Adrenal gland (tissue), 9 donors: ENCODE measurements at regions not wholly inside any gene's neighbourhood (a gene's known extent, or its start where the extent isn't known, plus 50 kb on each side); places are given as distances from the start of the nearest gene placed in this dataset.
A peak's percentile ranks its signal among the peaks of the same experiment; 100 is the strongest.

Experiments
- DNase-seq, 7 donors: peaks; one replicate each; pipeline ENCODE4 v3.0.0-alpha.2; 2019 to 2020
- H3K27ac ChIP-seq, 5 donors: fragments of 200-600 bp; sonication (generic) in 4 of 5; 1 replicate in 3 of 5; 2 replicates in 2 of 5; pipeline versions ENCODE4 v1.5.1 to v1.8.0; 2016 to 2020; ENCODE audit warnings: mild to moderate bottlenecking in 1 of 5
- H3K27me3 ChIP-seq: fragments of 200-600 bp; 2 replicates; pipeline ENCODE4 v1.8.0; 2021
- H3K36me3 ChIP-seq, 2 donors: fragments of 200-600 bp; replicated peaks in 1 of 2; 1 replicate in 1 of 2; 2 replicates in 1 of 2; pipeline versions ENCODE4 v1.5.1 to v1.8.0; 2018 to 2022
- H3K4me1 ChIP-seq, 2 donors: fragments of 200-600 bp; replicated peaks in 1 of 2; 1 replicate in 1 of 2; 2 replicates in 1 of 2; pipeline versions ENCODE4 v1.5.1 to v1.8.0; 2018 to 2021
- H3K4me3 ChIP-seq, 4 donors: fragments of 200-600 bp; sonication (generic) in 3 of 4; one replicate each; pipeline ENCODE4 v1.5.1; 2016 to 2018
- H3K9me3 ChIP-seq, 3 donors: fragments of 200-600 bp; sonication (generic) in 1 of 3; replicated peaks in 1 of 3; 1 replicate in 2 of 3; 2 replicates in 1 of 3; pipeline versions ENCODE4 v1.5.1 to v1.8.0; 2016 to 2021
- POLR2A ChIP-seq, 2 donors: fragments of 450-650 bp; IDR thresholded peaks; one replicate each; pipeline ENCODE4 v1.6.1; 2017; ENCODE audit warnings: antibody characterized with exemption in 2 of 2, mild to moderate bottlenecking in 2 of 2, moderate library complexity in 1 of 2
- WGBS, 4 donors: extraction: QIAGEN DNeasy Blood & Tissue Kit in 2 of 4; methylation state at CpG; one replicate each; pipeline versions ENCODE4 v1.1.5 to v1.1.7; 2013 to 2017; 5-methylcytosine and 5-hydroxymethylcytosine counted together
- intact Hi-C, 2 donors: fragments of 100-400 bp; cut with DNase I; formaldehyde crosslinking; loops; one replicate each; pipeline versions ENCODE4 v1.14.1 to v1.15.0; 2022 to 2023
- TF ChIP-seq, protein P1 (sequence below), 6 experiments: fragments of 450-650 bp in 4 of 6; fragments of 200-600 bp in 2 of 6; sonication (generic) in 1 of 6; IDR thresholded peaks; 1 replicate in 5 of 6; 2 replicates in 1 of 6; pipeline versions ENCODE4 v1.5.1 to v1.8.0; 2016 to 2021; ENCODE audit warnings: antibody characterized with exemption in 6 of 6, mild to moderate bottlenecking in 2 of 6, moderate library complexity in 1 of 6
- donor health status: healthy with polysubstance abuse.
- donor health status: Bipolar disorder and iron deficiency.
- donor health status: DM: yes; HTN: yes; CAD: no.
- donor health status: DM: no; HTN: no; CAD: no.
- donor health status: DM: no; HTN: no; CAD: no.

DNA sequence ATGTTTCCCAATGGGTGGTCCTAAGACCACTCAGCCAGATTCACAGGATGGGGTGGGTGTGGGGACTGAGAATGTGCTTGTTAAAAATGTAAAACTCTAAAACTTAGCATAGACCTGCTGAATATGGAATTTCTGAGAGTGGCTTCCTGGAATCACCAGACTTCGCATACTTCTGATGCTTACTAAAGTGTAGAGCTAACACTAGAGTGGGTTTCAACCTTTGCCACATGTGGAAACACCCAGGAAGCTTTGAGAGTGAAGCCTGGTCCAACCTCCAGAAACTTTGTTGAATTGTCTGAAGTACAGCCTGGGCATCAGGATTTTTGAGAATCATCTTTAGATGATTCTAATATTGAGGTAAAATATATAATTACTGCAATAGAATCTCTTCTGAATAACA, 167.8 kb upstream of the EDNRA start:
- TF ChIP-seq POLR2A (IDR thresholded peaks at IDR 0.05): no peak
- TF ChIP-seq, protein P1, sequence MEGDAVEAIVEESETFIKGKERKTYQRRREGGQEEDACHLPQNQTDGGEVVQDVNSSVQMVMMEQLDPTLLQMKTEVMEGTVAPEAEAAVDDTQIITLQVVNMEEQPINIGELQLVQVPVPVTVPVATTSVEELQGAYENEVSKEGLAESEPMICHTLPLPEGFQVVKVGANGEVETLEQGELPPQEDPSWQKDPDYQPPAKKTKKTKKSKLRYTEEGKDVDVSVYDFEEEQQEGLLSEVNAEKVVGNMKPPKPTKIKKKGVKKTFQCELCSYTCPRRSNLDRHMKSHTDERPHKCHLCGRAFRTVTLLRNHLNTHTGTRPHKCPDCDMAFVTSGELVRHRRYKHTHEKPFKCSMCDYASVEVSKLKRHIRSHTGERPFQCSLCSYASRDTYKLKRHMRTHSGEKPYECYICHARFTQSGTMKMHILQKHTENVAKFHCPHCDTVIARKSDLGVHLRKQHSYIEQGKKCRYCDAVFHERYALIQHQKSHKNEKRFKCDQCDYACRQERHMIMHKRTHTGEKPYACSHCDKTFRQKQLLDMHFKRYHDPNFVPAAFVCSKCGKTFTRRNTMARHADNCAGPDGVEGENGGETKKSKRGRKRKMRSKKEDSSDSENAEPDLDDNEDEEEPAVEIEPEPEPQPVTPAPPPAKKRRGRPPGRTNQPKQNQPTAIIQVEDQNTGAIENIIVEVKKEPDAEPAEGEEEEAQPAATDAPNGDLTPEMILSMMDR (IDR thresholded peaks at IDR 0.05): no peak
- Histone ChIP-seq H3K9me3 (no peaks in the 10 kb centered on the region), H3K27me3 (no peaks in the 10 kb centered on the region), H3K4me3 (no peak overlapping the region), H3K36me3 (no peaks in the 10 kb centered on the region), H3K27ac (peak overlapping the region in 1 of 5 donors; percentile 33), H3K4me1 (no peaks in the 10 kb centered on the region)
- intact Hi-C loops: no loop called here
- 78 to 100% (median 87%) methylated on average over 1 of the region's 1 CpG for WGBS, 4 donors
- no peak for DNase-seq

DNA sequence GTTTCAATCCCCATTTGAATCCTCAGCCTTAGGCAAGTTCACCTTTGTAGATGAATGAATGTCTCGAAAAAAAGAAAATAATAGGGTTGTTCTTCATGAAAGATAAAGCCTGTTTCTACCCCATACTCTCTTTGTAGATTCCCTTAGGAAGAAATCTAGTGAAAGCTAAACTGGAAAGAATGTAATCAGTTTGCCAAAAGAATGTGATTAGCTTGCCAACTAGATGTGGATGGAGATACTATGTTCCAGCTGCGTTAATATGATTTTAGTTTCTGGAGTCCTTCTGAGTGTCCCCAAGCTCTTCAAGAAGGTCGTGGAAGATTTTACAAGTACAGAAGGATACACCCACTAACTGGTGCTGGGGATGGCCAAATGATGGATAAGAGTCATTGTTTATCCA, 162.3 kb upstream of the EDNRA start:
- TF ChIP-seq, protein P1 (IDR thresholded peaks at IDR 0.05): no peak
- TF ChIP-seq POLR2A (IDR thresholded peaks at IDR 0.05): no peak
- Histone ChIP-seq H3K36me3 (no peaks in the 10 kb centered on the region), H3K4me1 (no peaks in the 10 kb centered on the region), H3K9me3 (no peaks in the 10 kb centered on the region), H3K27me3 (no peaks in the 10 kb centered on the region), H3K27ac (no peak overlapping the region), H3K4me3 (no peak overlapping the region)
- no peak for DNase-seq
- intact Hi-C loops: no loop called here
- 37 to 51% (median 46%) methylated on average over 3 of the region's 3 CpGs for WGBS, 4 donors

DNA sequence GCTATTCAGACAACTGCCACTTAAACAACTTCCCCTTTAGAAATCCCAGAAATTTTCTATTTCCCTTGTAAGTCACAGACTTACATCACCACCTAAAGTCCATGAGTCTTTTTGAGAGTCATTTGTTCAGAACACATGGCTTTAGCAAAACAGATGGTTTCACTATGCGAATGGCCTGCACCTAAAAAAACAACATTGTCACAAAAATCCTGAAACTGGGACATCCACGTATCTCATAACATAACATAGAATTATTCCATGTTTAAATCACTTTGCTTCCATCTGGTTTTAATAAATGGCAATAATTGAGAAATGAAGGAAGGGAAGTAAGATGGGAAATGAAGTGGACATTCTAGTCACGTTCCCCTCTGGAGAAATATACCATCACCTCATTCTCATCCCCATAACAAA, 155.3 kb upstream of the EDNRA start:
- Histone ChIP-seq H3K27me3 (no peaks in the 10 kb centered on the region), H3K36me3 (no peaks in the 10 kb centered on the region), H3K4me1 (no peaks in the 10 kb centered on the region), H3K4me3 (no peak overlapping the region), H3K27ac (no peak overlapping the region), H3K9me3 (no peaks in the 10 kb centered on the region)
- intact Hi-C loops: no loop called here
- no peak for TF ChIP-seq POLR2A (IDR thresholded peaks at IDR 0.05)
- TF ChIP-seq, protein P1 (IDR thresholded peaks at IDR 0.05): no peak
- WGBS, 4 donors: 75 to 84% (median 79%) methylated on average over 3 of the region's 3 CpGs
- DNase-seq: no peak

DNA sequence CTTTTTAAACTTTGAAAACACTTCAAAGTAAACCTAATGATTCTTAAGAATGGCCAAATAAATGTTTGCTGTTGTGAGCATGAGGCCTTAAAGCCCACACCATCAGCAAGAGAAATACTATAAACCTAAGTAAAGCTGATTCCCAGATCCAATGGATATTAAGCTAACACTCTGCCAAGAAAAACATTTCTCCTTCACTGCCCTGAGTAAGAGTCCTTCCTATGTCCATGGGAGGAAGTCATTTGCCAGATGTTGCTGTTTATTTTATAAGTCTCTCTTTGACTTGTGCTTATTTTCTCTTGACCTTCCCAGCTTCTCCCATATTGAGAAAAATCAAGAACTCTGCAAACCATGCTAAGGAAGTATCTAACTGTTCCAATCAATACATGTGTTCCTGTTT, 154.3 kb upstream of the EDNRA start:
- no peaks in the 10 kb centered on the region for H3K27me3 ChIP-seq
- TF ChIP-seq, protein P1 (IDR thresholded peaks at IDR 0.05): no peak
- no peak for TF ChIP-seq POLR2A (IDR thresholded peaks at IDR 0.05)
- intact Hi-C loops: no loop called here

More for the DNA sequence above, 154.3 kb upstream of the EDNRA start:
- Histone ChIP-seq H3K4me3 (no peak overlapping the region), H3K27ac (no peak overlapping the region), H3K9me3 (no peaks in the 10 kb centered on the region), H3K4me1 (no peaks in the 10 kb centered on the region), H3K36me3 (no peaks in the 10 kb centered on the region)
- DNase-seq: no peak
